Inferior parietal cortex (tissue), 1 donor: ENCODE measurements at regions not wholly inside any gene's neighbourhood (a gene's known extent, or its start where the extent isn't known, plus 50 kb on each side); places are given as distances from the start of the nearest gene placed in this dataset.

Experiments used
- DNase-seq: peaks from one replicate; pipeline ENCODE4 v3.0.0-alpha.2; 2016; ENCODE audit errors: extremely low spot score

DNA sequence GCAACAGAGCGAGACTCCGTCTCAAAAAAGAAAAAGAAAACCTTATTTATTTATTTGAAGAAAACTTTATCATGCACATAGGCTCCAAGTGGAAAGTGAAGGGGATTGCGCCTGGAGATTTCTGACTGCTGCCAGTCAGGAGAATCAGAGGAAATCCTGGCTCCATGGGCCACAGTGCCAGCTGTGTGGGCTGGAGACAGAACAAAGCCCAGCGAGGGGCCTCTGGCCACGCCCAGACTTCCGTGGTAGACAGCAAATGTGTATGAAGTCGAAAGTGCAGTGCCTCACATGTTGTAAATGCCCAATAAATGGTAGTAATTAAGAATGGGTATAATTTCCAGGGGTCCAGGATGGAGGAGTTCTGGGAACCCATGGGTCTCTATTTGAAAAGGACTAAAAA, 75.8 kb upstream of the WWC1 start:
- no peak for DNase-seq

DNA sequence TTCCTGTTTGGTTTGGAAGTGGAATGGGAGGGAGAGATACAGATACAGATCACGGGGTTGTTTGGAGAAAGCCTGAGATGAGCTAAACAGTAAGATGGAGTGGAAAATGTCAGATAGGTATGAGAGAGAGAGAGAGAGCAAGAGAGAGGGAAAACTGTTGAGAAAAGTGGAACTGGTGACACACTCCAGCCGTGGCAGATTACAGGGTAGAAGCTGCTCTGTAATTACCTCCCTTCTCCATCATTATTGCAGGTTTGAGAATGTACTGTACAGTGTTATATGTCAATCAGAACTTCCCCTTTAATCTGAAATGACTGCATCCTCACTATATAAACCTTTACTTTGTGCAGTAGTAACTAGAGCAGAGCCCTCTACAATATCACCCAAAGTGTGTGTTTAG, 74.5 kb upstream of the WWC1 start:
- DNase-seq, result no peak

DNA sequence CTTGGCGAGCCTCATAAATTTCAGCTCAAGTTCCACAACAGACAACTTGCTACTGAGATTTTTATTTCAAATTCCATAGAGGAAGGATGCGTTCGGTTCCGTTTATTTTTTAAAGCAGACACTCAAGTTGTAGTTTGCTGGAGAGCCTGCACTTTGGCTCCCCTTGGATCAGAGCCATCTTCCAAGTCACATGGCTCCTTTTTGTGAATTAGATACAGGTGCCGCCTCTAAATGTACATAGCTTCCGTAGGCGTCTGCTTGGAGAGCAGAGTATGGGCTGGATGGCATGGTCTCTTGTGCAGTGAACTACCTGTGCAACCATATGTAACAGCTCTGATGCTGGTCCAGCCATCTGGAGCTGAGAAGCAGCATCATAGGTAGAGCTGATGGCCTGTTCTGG, 73.9 kb upstream of the WWC1 start:
- no peak for DNase-seq

DNA sequence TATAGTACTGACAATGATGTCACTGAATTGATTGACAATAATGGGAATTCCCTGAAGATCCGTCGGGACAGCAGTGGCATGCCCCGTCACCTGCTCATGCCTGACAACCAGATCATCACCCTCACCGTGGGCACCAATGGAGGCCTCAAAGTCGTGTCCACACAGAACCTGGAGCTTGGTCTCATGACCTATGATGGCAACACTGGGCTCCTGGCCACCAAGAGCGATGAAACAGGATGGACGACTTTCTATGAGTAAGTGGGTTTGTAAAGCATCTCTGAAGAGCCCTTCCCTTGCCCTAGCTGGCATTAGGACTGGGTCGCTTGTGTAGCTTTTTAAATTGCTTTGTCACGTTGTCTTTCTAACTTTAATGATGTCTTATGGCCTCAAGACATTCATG, 72.7 kb upstream of the WWC1 start:
- no peak for DNase-seq

DNA sequence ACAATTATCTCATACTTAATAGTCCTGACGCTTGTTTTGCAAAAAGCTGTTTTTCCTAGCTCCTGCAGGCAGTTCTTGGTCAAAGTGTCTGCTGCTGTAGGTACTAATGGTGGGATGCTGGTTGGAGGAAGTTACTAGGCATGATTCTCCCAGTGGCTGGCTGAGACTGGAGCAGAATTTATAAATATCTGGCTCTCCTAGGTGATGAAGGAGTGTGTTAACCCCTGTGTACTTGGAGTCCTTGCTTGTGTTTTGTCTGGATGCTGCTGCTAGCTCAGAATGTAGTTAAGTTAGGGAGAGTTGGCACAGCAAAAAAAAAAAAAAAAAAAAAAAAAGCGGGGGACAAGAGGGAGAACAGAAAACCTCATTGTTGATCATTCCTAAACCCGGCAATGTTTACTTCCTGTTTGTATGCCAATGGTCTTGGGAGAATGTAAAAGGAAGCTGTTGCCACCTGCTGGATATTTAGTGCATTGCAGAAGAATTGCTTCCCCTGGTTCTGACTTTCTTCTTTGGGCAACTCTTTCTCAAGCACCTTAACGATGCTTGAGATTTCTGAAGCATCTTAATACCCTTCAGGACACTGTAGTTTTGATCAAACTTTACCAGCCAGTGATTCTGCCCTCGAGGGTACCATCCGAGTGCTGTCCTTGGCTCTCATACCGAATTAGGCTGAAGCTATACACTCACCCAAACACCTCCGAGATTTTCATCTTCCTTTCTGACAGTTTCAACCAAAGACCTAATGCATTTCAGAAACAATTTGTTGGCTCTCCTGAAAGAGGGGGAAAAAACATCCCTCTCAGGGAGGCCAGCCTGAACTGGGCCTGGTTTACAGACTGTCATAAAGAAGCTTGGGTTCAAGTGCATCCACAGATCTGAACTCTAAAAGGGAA, 71.7 kb upstream of the WWC1 start:
- DNase-seq, result peak; percentile 92

DNA sequence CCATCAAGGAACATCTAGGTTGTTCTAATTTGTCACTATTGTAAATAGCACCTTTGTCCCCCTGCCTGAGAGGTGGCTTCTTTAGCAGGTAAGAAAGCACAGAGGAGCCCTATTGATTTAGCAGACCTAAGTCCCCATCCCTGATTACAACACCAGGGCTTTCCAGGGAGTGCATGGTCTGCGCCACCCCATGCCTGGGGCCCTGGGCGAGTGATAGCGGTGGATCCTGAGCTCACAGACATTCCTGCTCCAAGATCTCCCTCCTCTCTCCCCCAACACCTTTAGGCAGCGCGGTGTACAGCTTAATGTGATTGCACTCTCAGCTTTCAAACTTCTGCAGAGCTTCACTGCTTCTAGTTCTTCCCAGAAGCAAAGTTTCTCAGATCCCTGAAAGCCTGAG, 67.4 kb upstream of the WWC1 start:
- DNase-seq, result no peak

DNA sequence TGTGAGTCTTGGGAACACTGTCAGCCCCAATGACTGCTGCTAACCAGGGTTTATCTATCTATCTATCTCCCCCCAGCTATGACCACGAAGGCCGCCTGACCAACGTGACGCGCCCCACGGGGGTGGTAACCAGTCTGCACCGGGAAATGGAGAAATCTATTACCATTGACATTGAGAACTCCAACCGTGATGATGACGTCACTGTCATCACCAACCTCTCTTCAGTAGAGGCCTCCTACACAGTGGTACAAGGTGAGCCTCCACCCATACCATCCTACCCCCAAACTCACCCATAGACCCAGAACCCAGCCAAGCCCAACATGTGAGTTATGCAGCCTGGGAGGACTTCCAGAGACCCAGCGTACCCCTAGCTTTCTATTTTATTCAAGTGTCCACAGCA, 65.4 kb upstream of the WWC1 start:
- no peak for DNase-seq

DNA sequence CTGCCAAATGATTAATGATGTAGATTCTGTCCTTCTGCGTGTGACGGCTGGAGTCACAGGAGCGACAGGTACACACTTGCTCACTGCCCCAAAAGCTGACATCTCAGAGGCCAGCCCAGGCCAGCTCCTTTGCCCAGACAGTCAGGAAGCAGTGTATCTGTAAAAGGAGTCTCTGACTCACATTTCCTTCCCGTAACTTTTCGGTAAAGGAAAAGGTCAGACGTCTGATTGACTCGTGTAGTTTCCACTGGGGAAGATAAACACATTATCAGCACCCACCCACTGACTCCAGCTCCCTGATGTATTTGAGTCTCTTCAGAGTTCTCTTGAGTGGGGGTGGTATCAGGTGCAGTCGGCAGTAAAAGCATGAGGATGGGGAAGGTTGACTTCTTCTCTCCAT, 64.4 kb upstream of the WWC1 start:
- no peak for DNase-seq

DNA sequence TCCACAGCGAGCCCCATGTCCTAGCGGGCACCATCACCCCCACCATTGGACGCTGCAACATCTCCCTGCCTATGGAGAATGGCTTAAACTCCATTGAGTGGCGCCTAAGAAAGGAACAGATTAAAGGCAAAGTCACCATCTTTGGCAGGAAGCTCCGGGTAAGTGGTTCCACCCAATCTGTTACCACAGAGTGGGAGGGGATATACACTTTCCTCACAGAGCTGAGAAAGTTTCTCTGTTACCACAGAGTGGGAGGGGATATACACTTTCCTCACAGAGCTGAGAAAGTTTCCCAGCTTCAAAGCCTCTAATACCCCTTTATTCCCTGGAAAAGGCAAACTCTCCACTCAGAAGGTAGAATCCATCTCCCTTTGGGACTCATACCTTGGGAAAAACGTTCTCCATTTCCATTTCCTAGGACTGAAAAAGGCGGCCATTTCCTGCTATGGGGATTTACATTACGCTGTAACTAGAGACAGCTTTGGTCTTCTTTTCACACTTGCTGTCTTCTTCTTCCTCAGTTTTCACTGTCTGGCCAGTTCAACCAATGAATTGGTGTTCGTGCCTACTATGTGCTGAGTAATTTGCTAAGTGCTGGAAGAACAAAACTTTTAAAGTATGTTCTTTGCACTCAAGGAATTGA, 63.4 kb upstream of the WWC1 start:
- no peak for DNase-seq

DNA sequence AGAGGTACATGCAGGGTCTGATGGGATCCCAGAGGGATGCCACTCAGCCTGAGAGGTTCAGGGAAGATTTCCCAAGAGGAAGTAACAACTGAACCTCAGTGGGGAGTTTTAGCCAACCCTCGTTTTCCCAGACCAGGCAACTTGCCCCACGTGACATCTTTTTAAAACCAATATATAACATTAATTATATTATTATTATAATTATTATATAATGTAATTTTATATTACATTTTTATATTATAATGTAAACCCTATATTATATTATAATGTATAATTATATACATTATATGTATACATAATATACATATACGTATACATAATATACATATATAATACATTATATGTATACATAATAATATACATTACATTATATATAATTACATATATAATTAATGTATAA, 62.8 kb upstream of the WWC1 start:
- no peak for DNase-seq

DNA sequence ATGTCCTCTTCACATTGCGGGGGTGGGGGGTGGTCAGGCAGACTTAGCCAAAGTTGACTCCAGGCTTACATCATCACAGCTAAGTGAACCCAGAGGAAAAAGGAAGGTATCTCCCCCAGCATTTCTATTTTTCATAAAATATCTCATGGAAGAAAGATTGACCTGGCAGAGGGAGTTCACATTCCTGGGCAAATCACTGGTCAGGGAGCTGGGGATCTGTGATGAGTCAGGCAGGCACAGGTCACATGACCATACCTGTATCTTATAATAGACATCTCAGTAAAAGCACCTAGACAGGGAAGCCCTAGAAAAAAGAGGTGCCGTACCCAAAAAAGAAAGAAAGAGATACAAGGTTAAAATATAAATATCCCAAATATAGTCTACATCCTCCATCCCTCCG, 57.3 kb upstream of the WWC1 start:
- no peak for DNase-seq

DNA sequence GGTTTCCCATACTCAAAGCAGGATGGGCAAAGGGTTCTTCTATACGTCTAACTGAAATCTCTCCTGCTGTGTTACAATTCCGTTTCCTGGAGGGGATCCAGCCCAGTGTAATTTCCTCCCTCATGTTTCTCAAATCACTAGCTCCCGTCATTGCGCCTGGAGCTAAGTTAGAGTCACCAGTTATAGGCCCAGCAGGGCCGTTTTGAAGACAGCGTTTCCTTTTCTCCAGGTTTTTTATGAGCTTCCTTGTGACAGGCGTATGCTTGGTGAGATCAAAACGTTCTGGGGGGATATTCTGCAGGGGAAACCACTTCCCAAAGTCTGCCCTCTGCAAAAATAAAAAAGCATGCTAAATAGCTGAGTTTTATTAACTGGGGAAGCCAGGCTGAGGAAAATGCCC, 53.0 kb upstream of the WWC1 start:
- no peak for DNase-seq

DNA sequence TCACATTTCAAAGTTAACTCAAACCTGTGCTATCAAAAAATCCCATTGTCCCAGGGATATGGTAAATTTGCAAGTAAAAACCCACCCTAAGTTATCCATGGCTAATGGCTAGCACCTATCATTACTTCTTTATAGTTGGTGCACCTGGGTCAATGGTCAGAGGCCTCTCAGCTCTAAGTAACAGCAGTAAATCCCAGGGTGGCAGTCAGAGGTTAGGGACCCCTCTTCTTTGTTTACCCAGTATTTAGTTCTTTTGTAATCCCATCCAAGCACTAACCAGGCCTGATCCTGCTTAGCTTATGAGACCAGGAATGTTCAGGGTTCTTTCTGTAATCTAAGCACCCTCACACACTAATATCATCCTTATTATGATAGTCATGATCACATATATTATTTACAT, 52.1 kb upstream of the WWC1 start:
- no peak for DNase-seq
